Stimulated activated naive B cell treated with anti-CD40 and anti-IgM and Interleukin-4, amounts not matched to agents 10 μg/mL and 1 μg/mL and 100 μg/mL, for 72 hours (primary cell): ENCODE measurements at regions not wholly inside any gene's neighbourhood (a gene's known extent, or its start where the extent isn't known, plus 50 kb on each side); places are given as distances from the start of the nearest gene placed in this dataset.

Experiments used
- ATAC-seq, 2 donors: fragments of 150-1000 bp; cut with Tn5 transposase; replicated peaks; 2 replicates each; pipeline ENCODE4 v1.10.0; 2021; ENCODE audit warnings: moderate library complexity in 1 of 2
- DNase-seq: peaks from one replicate; pipeline ENCODE4 v3.0.0; 2021
- H3K27ac Mint-ChIP-seq: one replicate; pipeline ENCODE4 v1.8.0; 2022; ENCODE audit warnings: mild to moderate bottlenecking, mixed read lengths
- H3K27me3 Mint-ChIP-seq, 2 donors: one replicate each; pipeline ENCODE4 v1.8.0; 2022; ENCODE audit warnings: mixed read lengths in 2 of 2
- H3K36me3 Mint-ChIP-seq, 2 donors: one replicate each; pipeline ENCODE4 v1.8.0; 2022; ENCODE audit warnings: mixed read lengths in 2 of 2, mild to moderate bottlenecking in 1 of 2
- H3K4me1 Mint-ChIP-seq, 2 donors: one replicate each; pipeline ENCODE4 v1.8.0; 2022; ENCODE audit warnings: mixed read lengths in 2 of 2, mild to moderate bottlenecking in 1 of 2
- H3K4me3 Mint-ChIP-seq, 2 donors: one replicate each; pipeline ENCODE4 v1.8.0; 2022; ENCODE audit warnings: mild to moderate bottlenecking in 2 of 2, mixed read lengths in 2 of 2, moderate library complexity in 1 of 2
- H3K9me3 Mint-ChIP-seq, 2 donors: one replicate each; pipeline ENCODE4 v1.8.0; 2022; ENCODE audit warnings: mixed read lengths in 2 of 2, mild to moderate bottlenecking in 1 of 2

GRCh38 chr3:94293793-94294195 is 230.9 kb downstream of the NSUN3 start:
- Mint-ChIP-seq H3K36me3 (no peaks in the 10 kb centered on the region), H3K4me3 (no peak overlapping the region), H3K27me3 (no peaks in the 10 kb centered on the region), H3K27ac (no peak overlapping the region), H3K9me3 (peaks cover 0 to 7% of the 10 kb centered on the region in 2 donors), H3K4me1 (no peaks in the 10 kb centered on the region)
- DNase-seq (no peak), ATAC-seq (no peak)

GRCh38 chr3:94294806-94295205 is 231.9 kb downstream of the NSUN3 start:
- no peak for ATAC-seq
- H3K4me3 Mint-ChIP-seq, result no peak overlapping the region
- H3K9me3 Mint-ChIP-seq, result peaks cover 0 to 7% of the 10 kb centered on the region in 2 donors
- no peaks in the 10 kb centered on the region for H3K4me1 Mint-ChIP-seq
- no peaks in the 10 kb centered on the region for H3K27me3 Mint-ChIP-seq
- DNase-seq, result no peak
- no peak overlapping the region for H3K27ac Mint-ChIP-seq
- no peaks in the 10 kb centered on the region for H3K36me3 Mint-ChIP-seq

GRCh38 chr3:94299716-94300115 is 236.9 kb downstream of the NSUN3 start:
- Mint-ChIP-seq H3K4me3 (no peak overlapping the region), H3K27me3 (no peaks in the 10 kb centered on the region), H3K9me3 (peaks cover 0 to 8% of the 10 kb centered on the region in 2 donors), H3K36me3 (no peaks in the 10 kb centered on the region), H3K4me1 (no peaks in the 10 kb centered on the region), H3K27ac (no peak overlapping the region)
- DNase-seq (no peak), ATAC-seq (no peak)

- no peaks in the 10 kb centered on the region for H3K36me3 Mint-ChIP-seq
- no peaks in the 10 kb centered on the region for H3K27me3 Mint-ChIP-seq
- DNase-seq (no peak), ATAC-seq (no peak)
- H3K27ac Mint-ChIP-seq, result no peak overlapping the region
- no peak overlapping the region for H3K4me3 Mint-ChIP-seq
- peaks cover 0 to 7% of the 10 kb centered on the region in 2 donors for H3K9me3 Mint-ChIP-seq
- H3K4me1 Mint-ChIP-seq, result no peaks in the 10 kb centered on the region
These were observed 238.5 kb downstream of the NSUN3 start for GRCh38 chr3:94301366-94301765.

- H3K36me3 Mint-ChIP-seq, result no peaks in the 10 kb centered on the region
- no peak overlapping the region for H3K27ac Mint-ChIP-seq
- DNase-seq (no peak), ATAC-seq (no peak)
- peaks cover 0 to 1% of the 10 kb centered on the region in 2 donors for H3K9me3 Mint-ChIP-seq
- H3K4me3 Mint-ChIP-seq, result no peak overlapping the region
- H3K27me3 Mint-ChIP-seq, result no peaks in the 10 kb centered on the region
- no peaks in the 10 kb centered on the region for H3K4me1 Mint-ChIP-seq
These were observed 240.4 kb downstream of the NSUN3 start for GRCh38 chr3:94303266-94303665.

- Mint-ChIP-seq H3K9me3 (peaks cover 0 to 1% of the 10 kb centered on the region in 2 donors), H3K4me1 (no peaks in the 10 kb centered on the region), H3K27ac (no peak overlapping the region), H3K27me3 (no peaks in the 10 kb centered on the region), H3K36me3 (no peaks in the 10 kb centered on the region), H3K4me3 (no peak overlapping the region)
- no peak for DNase-seq
- no peak for ATAC-seq
These were observed 241.0 kb downstream of the NSUN3 start for GRCh38 chr3:94303897-94304296.

- peaks cover 0 to 3% of the 10 kb centered on the region in 2 donors for H3K9me3 Mint-ChIP-seq
- no peak overlapping the region for H3K4me3 Mint-ChIP-seq
- DNase-seq (no peak), ATAC-seq (no peak)
- no peaks in the 10 kb centered on the region for H3K4me1 Mint-ChIP-seq
- no peaks in the 10 kb centered on the region for H3K27me3 Mint-ChIP-seq
- H3K27ac Mint-ChIP-seq, result no peak overlapping the region
- H3K36me3 Mint-ChIP-seq, result no peaks in the 10 kb centered on the region
These were observed 242.1 kb downstream of the NSUN3 start for GRCh38 chr3:94304954-94305353.

GRCh38 chr3:94305835-94306611 is 243.2 kb downstream of the NSUN3 start:
- Mint-ChIP-seq H3K27ac (no peak overlapping the region), H3K36me3 (no peaks in the 10 kb centered on the region), H3K9me3 (peaks cover 0 to 3% of the 10 kb centered on the region in 2 donors), H3K4me3 (no peak overlapping the region), H3K27me3 (no peaks in the 10 kb centered on the region), H3K4me1 (no peaks in the 10 kb centered on the region)
- DNase-seq (no peak), ATAC-seq (no peak)

- Mint-ChIP-seq H3K27me3 (no peaks in the 10 kb centered on the region), H3K4me1 (no peaks in the 10 kb centered on the region), H3K4me3 (no peak overlapping the region), H3K36me3 (no peaks in the 10 kb centered on the region), H3K27ac (no peak overlapping the region), H3K9me3 (peaks cover 0 to 1% of the 10 kb centered on the region in 2 donors)
- no peak for DNase-seq
- ATAC-seq, result no peak
These were observed 244.7 kb downstream of the NSUN3 start for GRCh38 chr3:94307588-94307987.

- no peaks in the 10 kb centered on the region for H3K4me1 Mint-ChIP-seq
These were observed 245.9 kb downstream of the NSUN3 start for GRCh38 chr3:94308767-94309166.

GRCh38 chr3:94310341-94311135 is 247.7 kb downstream of the NSUN3 start:
- peaks cover 0 to 1% of the 10 kb centered on the region in 2 donors for H3K9me3 Mint-ChIP-seq
- H3K27ac Mint-ChIP-seq, result no peak overlapping the region
- no peak for ATAC-seq
- no peaks in the 10 kb centered on the region for H3K27me3 Mint-ChIP-seq
- no peaks in the 10 kb centered on the region for H3K4me1 Mint-ChIP-seq
- DNase-seq, result no peak
- H3K4me3 Mint-ChIP-seq, result no peak overlapping the region
- no peaks in the 10 kb centered on the region for H3K36me3 Mint-ChIP-seq

More at GRCh38 chr3:94308767-94309166, 245.9 kb downstream of the NSUN3 start:
- ATAC-seq (no peak), DNase-seq (no peak)
- Mint-ChIP-seq H3K36me3 (no peaks in the 10 kb centered on the region), H3K27ac (no peak overlapping the region), H3K9me3 (peaks cover 0 to 1% of the 10 kb centered on the region in 2 donors), H3K27me3 (no peaks in the 10 kb centered on the region), H3K4me3 (no peak overlapping the region)

GRCh38 chr3:94311651-94312050 is 248.8 kb downstream of the NSUN3 start:
- no peaks in the 10 kb centered on the region for H3K27me3 Mint-ChIP-seq
- peaks cover 0 to 1% of the 10 kb centered on the region in 2 donors for H3K9me3 Mint-ChIP-seq
- H3K4me1 Mint-ChIP-seq, result no peaks in the 10 kb centered on the region
- no peaks in the 10 kb centered on the region for H3K36me3 Mint-ChIP-seq
- no peak overlapping the region for H3K27ac Mint-ChIP-seq
- no peak overlapping the region for H3K4me3 Mint-ChIP-seq
- ATAC-seq (no peak), DNase-seq (no peak)

GRCh38 chr3:94314218-94314883 is 251.5 kb downstream of the NSUN3 start:
- no peaks in the 10 kb centered on the region for H3K27me3 Mint-ChIP-seq

GRCh38 chr3:94317017-94317416 is 254.2 kb downstream of the NSUN3 start:
- no peak overlapping the region for H3K4me3 Mint-ChIP-seq
- no peak overlapping the region for H3K27ac Mint-ChIP-seq
- no peak for DNase-seq
- no peaks in the 10 kb centered on the region for H3K27me3 Mint-ChIP-seq
- no peaks in the 10 kb centered on the region for H3K4me1 Mint-ChIP-seq
- ATAC-seq, result no peak
- H3K36me3 Mint-ChIP-seq, result no peaks in the 10 kb centered on the region
- peaks cover 0 to 3% of the 10 kb centered on the region in 2 donors for H3K9me3 Mint-ChIP-seq

More at GRCh38 chr3:94314218-94314883, 251.5 kb downstream of the NSUN3 start:
- DNase-seq (no peak), ATAC-seq (no peak)
- Mint-ChIP-seq H3K4me1 (no peaks in the 10 kb centered on the region), H3K36me3 (no peaks in the 10 kb centered on the region), H3K4me3 (no peak overlapping the region), H3K27ac (no peak overlapping the region), H3K9me3 (peaks cover 0 to 3% of the 10 kb centered on the region in 2 donors)
